GM23248 (cell line): ENCODE measurements at regions not wholly inside any gene's neighbourhood (a gene's known extent, or its start where the extent isn't known, plus 50 kb on each side); places are given as distances from the start of the nearest gene placed in this dataset.

Source experiments
- EZH2 ChIP-seq: fragments of 200-600 bp; sonication (generic); IDR thresholded peaks from 2 replicates; pipeline ENCODE4 v1.6.1; 2018; ENCODE audit warnings: antibody characterized with exemption, mild to moderate bottlenecking; ENCODE audit not compliant: insufficient read depth, poor library complexity, severe bottlenecking
- EZH2phosphoT487 ChIP-seq: fragments of 200-600 bp; sonication (generic); IDR thresholded peaks from 2 replicates; pipeline ENCODE4 v1.6.1; 2018; ENCODE audit warnings: antibody characterized with exemption, moderate library complexity, mild to moderate bottlenecking, low read depth; ENCODE audit not compliant: insufficient read depth

- TF ChIP-seq EZH2phosphoT487 (no peak), EZH2 (no peak)
Observed at GRCh38 chr18:71008257-71008656, 719.4 kb downstream of the SOCS6 start.
